MCF 10A (cell line): ENCODE measurements at regions not wholly inside any gene's neighbourhood (a gene's known extent, or its start where the extent isn't known, plus 50 kb on each side); places are given as distances from the start of the nearest gene placed in this dataset.

Experiments used
- BruUV-seq: library from RNA; stranded (reverse); fragments of 400-500 nt; replicated peaks from 2 replicates; lab custom pipeline; 2021; lab: Mats Ljungman, UMichigan
- CTCF ChIA-PET: fragments of 300-600 bp; sonication (Branson Sonifier 250); formaldehyde crosslinking; extraction: SDS; loops from one replicate; lab custom pipeline; 2021; ENCODE audit warnings: antibody characterized with exemption, inconsistent platforms; lab: Yijun Ruan, JAX
- POLR2A ChIA-PET: fragments of 300-600, 350-650 bp; sonication (Branson Sonifier 250); formaldehyde crosslinking; extraction: SDS; loops from one replicate; lab custom pipeline; 2020; ENCODE audit warnings: antibody characterized with exemption, inconsistent platforms; lab: Yijun Ruan, JAX
- DNase-seq: peaks from one replicate; pipeline ENCODE4 v3.0.0-alpha.2; 2018; ENCODE audit not compliant: unreplicated experiment
- H3K27ac Mint-ChIP-seq: one replicate; pipeline ENCODE4 v1.8.0; 2022; ENCODE audit warnings: mild to moderate bottlenecking, low read depth, mixed read lengths; ENCODE audit not compliant: unreplicated experiment
- H3K27me3 Mint-ChIP-seq: one replicate; pipeline ENCODE4 v1.8.0; 2022; ENCODE audit warnings: mixed read lengths; ENCODE audit not compliant: insufficient read depth, unreplicated experiment
- H3K36me3 Mint-ChIP-seq: one replicate; pipeline ENCODE4 v1.8.0; 2022; ENCODE audit warnings: mild to moderate bottlenecking, moderate library complexity, mixed read lengths; ENCODE audit not compliant: insufficient read depth, unreplicated experiment
- H3K4me1 Mint-ChIP-seq: one replicate; pipeline ENCODE4 v1.8.0; 2022; ENCODE audit warnings: mixed read lengths; ENCODE audit not compliant: insufficient read depth, unreplicated experiment
- H3K4me3 Mint-ChIP-seq: one replicate; pipeline ENCODE4 v1.8.0; 2022; ENCODE audit warnings: mild to moderate bottlenecking, moderate library complexity, mixed read lengths; ENCODE audit not compliant: unreplicated experiment
- H3K9me3 Mint-ChIP-seq: one replicate; pipeline ENCODE4 v1.8.0; 2022; ENCODE audit warnings: mixed read lengths; ENCODE audit not compliant: unreplicated experiment
- intact Hi-C: fragments of 100-400 bp; cut with micrococcal nuclease; formaldehyde crosslinking; loops from 2 replicates; pipeline ENCODE4 v1.14.1; 2022
- TF ChIP-seq, protein P1 (sequence below): fragments of 200-600 bp; IDR thresholded peaks from one replicate; pipeline ENCODE4 v1.8.0; 2022; ENCODE audit warnings: antibody characterized with exemption, mild to moderate bottlenecking; ENCODE audit not compliant: unreplicated experiment

DNA sequence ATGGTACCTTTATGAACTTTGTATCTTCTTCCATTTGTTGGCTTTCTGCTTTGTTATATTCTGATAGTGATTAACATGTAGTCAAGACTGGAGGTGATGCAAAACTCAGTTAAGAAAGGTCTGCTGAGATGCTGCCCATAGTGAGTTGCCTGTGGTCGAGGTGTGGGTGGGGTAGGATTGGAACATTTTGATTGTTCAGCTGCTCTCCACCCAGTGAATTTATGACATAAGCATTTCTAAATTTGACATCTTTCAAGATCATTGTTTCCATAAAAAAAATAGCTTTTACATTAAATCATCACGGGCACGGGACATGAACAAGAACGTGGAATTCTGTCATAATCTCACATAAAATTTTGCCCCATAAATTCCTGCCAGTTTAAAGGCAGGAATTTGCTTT lies 146.6 kb upstream of the POU3F2 start:
- intact Hi-C loops = no loop called here
- POLR2A ChIA-PET = no interaction called here
- Mint-ChIP-seq H3K27ac (no peak overlapping the region), H3K27me3 (no peaks in the 10 kb centered on the region), H3K4me3 (no peak overlapping the region), H3K4me1 (no peaks in the 10 kb centered on the region), H3K36me3 (no peaks in the 10 kb centered on the region), H3K9me3 (no peaks in the 10 kb centered on the region)
- DNase-seq = no peak
- CTCF ChIA-PET = no interaction called here
- TF ChIP-seq, protein P1, sequence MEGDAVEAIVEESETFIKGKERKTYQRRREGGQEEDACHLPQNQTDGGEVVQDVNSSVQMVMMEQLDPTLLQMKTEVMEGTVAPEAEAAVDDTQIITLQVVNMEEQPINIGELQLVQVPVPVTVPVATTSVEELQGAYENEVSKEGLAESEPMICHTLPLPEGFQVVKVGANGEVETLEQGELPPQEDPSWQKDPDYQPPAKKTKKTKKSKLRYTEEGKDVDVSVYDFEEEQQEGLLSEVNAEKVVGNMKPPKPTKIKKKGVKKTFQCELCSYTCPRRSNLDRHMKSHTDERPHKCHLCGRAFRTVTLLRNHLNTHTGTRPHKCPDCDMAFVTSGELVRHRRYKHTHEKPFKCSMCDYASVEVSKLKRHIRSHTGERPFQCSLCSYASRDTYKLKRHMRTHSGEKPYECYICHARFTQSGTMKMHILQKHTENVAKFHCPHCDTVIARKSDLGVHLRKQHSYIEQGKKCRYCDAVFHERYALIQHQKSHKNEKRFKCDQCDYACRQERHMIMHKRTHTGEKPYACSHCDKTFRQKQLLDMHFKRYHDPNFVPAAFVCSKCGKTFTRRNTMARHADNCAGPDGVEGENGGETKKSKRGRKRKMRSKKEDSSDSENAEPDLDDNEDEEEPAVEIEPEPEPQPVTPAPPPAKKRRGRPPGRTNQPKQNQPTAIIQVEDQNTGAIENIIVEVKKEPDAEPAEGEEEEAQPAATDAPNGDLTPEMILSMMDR = no peak
- no TSS peak for BruUV-seq

DNA sequence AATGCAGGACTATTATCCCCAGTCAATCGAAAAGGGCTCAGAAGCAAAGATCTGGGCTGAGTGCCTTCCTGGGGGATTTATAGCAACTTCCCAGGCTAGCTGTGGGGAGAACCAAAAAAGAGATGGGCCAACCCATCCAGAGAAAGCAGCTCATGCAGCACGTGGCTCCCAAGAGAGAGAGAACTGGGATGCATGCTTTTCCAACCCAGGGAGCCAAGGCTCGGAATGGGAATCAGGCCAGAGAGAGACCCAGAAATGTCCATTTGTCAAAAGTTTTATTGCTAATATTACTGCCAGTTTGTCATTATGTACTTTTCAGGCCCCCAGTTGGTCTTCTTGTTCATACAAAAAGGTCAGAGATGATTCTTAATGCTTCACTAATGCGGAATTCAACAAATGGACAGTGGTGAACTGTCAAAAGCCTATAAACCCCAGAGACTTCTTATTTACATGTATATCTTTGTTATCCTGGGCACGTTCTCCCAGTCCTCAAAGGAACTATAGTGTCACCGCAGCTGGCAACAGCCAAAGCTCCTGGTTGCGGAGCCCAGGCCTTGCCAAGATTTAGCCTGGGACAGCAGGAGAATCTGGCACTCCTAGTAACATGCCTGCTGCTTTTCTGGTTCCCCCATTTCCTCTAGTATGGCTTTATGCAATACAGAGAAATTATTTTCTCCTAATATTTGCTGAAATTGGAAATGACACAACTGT lies 139.1 kb upstream of the POU3F2 start:
- intact Hi-C loops = no loop called here
- Mint-ChIP-seq H3K27ac (no peak overlapping the region), H3K27me3 (no peaks in the 10 kb centered on the region), H3K9me3 (no peaks in the 10 kb centered on the region), H3K36me3 (no peaks in the 10 kb centered on the region), H3K4me1 (no peaks in the 10 kb centered on the region), H3K4me3 (no peak overlapping the region)
- ChIA-PET POLR2A (no interaction called here), CTCF (no interaction called here)
- no TSS peak for BruUV-seq
- TF ChIP-seq, protein P1 = no peak
- DNase-seq = no peak

DNA sequence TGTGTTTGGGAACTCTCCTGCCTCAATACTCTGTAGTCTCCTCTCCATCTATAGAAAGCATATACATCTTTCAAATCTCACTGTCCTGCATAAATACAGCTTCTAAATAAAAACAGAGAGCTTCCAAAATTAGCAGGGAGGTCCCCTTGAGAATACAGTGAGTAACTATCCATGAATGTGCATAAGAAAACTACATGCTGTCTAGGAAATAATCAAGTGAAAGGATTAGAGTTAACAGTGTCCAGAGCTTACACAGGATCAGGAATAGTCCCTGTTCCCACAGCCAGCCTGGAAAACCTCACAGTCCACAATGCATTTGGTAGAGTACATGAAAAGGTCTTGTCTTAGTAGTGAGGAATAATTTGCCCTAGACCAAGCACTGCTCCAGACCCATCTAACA lies 123.0 kb upstream of the POU3F2 start:
- H3K36me3 Mint-ChIP-seq = no peaks in the 10 kb centered on the region
- no peak overlapping the region for H3K4me3 Mint-ChIP-seq
- TF ChIP-seq, protein P1 = no peak
- peaks cover 8% of the 10 kb centered on the region for H3K27me3 Mint-ChIP-seq
- DNase-seq = no peak
- no peaks in the 10 kb centered on the region for H3K4me1 Mint-ChIP-seq
- BruUV-seq = no TSS peak
- intact Hi-C loops = no loop called here
- H3K27ac Mint-ChIP-seq = no peak overlapping the region
- ChIA-PET CTCF (interaction anchor here (0.6 to 1.0 kb wide), 2 partner anchors 14 to 134 kb away, joined by 3 to 4 read pairs; no protein-coding TSS in a partner anchor), POLR2A (no interaction called here)
- H3K9me3 Mint-ChIP-seq = no peaks in the 10 kb centered on the region

DNA sequence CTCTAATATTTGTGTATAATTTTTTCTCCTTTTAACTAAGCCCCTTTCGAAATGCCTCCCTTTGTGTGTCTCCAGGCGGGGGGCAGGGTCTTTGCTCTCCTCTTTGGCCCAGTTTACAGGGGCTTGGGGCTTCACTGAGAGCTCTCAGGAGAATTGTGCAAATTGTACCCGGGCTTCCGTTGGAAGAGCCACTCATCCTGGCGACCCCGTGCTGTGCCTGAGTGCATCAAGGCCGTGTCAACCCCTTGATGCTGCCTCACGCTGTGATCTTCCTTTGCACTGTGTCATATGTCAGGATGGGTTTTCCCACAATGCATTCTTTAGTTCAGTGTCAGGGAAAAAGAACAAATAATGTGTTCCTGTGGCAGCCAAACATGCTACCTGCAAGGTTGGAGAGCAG lies 118.0 kb upstream of the POU3F2 start:
- Mint-ChIP-seq H3K36me3 (no peaks in the 10 kb centered on the region), H3K27me3 (peaks cover 56% of the 10 kb centered on the region), H3K4me1 (no peaks in the 10 kb centered on the region), H3K4me3 (no peak overlapping the region), H3K27ac (no peak overlapping the region), H3K9me3 (no peaks in the 10 kb centered on the region)
- BruUV-seq = no TSS peak
- TF ChIP-seq, protein P1 = no peak
- ChIA-PET CTCF (interaction anchor here (0.8 kb wide), 1 partner anchor 284 kb away, joined by 3 read pairs; no protein-coding TSS in a partner anchor), POLR2A (no interaction called here)
- no peak for DNase-seq
- intact Hi-C loops = no loop called here
